Psoas muscle (tissue), 7 donors: ENCODE measurements at regions not wholly inside any gene's neighbourhood (a gene's known extent, or its start where the extent isn't known, plus 50 kb on each side); places are given as distances from the start of the nearest gene placed in this dataset.
"Not testable (repeated sequence)": the region's sequence is repeated elsewhere in the genome, so short reads cannot be mapped to it uniquely, and the experiment has no call there.

ENCODE experiments used
- ATAC-seq, 4 donors: fragments of 200-7000 bp; cut with Tn5 transposase; one replicate each; pipeline ENCODE4 v1.9.1; 2020; ENCODE audit warnings: moderate library complexity in 3 of 4, mild to moderate bottlenecking in 2 of 4
- DNase-seq, 2 donors: peaks; one replicate each; pipeline ENCODE4 v3.0.0-alpha.2; 2020
- H3K27ac ChIP-seq: fragments of 200-600 bp; one replicate; pipeline ENCODE4 v1.8.0; 2022
- H3K27me3 ChIP-seq, 3 donors: fragments of 200-600 bp in 1 of 3; one replicate each; pipeline versions ENCODE4 v1.6.1 to v1.8.0; 2013 to 2022; ENCODE audit warnings: low read length in 2 of 3, mild to moderate bottlenecking in 2 of 3, moderate library complexity in 1 of 3; ENCODE audit not compliant: insufficient read depth in 3 of 3
- H3K36me3 ChIP-seq, 2 donors: fragments of 200-600 bp in 1 of 2; one replicate each; pipeline versions ENCODE4 v1.6.1 to v1.8.0; 2013 to 2022; ENCODE audit warnings: low read depth in 1 of 2, mild to moderate bottlenecking in 1 of 2, moderate library complexity in 1 of 2; ENCODE audit not compliant: insufficient read depth in 1 of 2
- H3K4me1 ChIP-seq: fragments of 200-600 bp; one replicate; pipeline ENCODE4 v1.8.0; 2022
- H3K4me3 ChIP-seq: fragments of 200-600 bp; one replicate; pipeline ENCODE4 v1.8.0; 2022; ENCODE audit warnings: mild to moderate bottlenecking
- H3K9me3 ChIP-seq: fragments of 200-600 bp; one replicate; pipeline ENCODE4 v1.8.0; 2022
- CTCF ChIP-seq: fragments of 200-600 bp; IDR thresholded peaks from one replicate; pipeline ENCODE4 v1.8.0; 2022; ENCODE audit warnings: antibody characterized with exemption
- WGBS, 3 donors: extraction: QIAGEN DNeasy Blood & Tissue Kit; methylation state at CpG; one replicate each; pipeline versions ENCODE4 v1.1.6 to v1.1.7; 2013; 5-methylcytosine and 5-hydroxymethylcytosine counted together
- intact Hi-C, 2 donors: fragments of 100-400 bp; cut with DNase I; formaldehyde crosslinking; loops; one replicate each; pipeline versions ENCODE4 v1.11.0 to v1.14.2; 2022
- donor health status: healthy with polysubstance abuse.
- donor health status: DM: no; HTN: no; CAD: no; lungs with moderate emphysema.
- donor health status: Bipolar disorder and iron deficiency.
- donor health status: healthy.
- donor health status: DM: yes; HTN: yes; CAD: no.
- donor health status: DM: no; HTN: no; CAD: no.
- donor health status: DM: yes; HTN: yes; CAD: no.

GRCh38 chr4:63090641-63091040 is 1318.6 kb downstream of the TECRL start:
- intact Hi-C loops: no loop called here
- no peak for TF ChIP-seq CTCF
- DNase-seq (no peak), ATAC-seq (no peak)
- Histone ChIP-seq H3K4me3 (no peak overlapping the region), H3K27ac (no peak overlapping the region), H3K9me3 (no peaks in the 10 kb centered on the region), H3K27me3 (no peaks in the 10 kb centered on the region), H3K36me3 (no peaks in the 10 kb centered on the region), H3K4me1 (no peaks in the 10 kb centered on the region)
- 90 to 94% (median 92%) methylated on average over 1 of the region's 1 CpG for WGBS, 3 donors

DNA sequence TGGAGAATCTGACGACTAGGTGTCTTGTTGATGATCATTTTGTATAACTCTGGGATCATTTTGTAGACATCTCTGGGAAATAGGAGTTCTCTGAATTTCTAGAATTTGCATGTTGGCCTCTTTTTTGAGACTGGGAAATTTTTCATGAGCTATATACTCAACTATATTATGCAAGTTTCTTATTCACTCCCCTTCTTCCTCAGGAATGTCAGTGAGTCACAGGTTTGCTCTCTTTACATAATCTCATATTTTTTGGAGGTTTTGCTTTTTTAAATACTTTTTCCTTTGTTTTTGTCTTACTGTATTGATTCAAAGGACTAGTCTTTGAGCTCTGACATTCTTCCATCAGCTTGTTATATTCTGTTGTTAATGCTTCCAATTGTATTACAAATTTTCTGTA is 1324.2 kb downstream of the TECRL start:
- H3K4me3 ChIP-seq: no peak overlapping the region
- no peaks in the 10 kb centered on the region for H3K4me1 ChIP-seq
- H3K27ac ChIP-seq: no peak overlapping the region
- WGBS, 3 donors: 82 to 92% (median 87%) methylated on average over 1 of the region's 1 CpG
- no peaks in the 10 kb centered on the region for H3K36me3 ChIP-seq
- intact Hi-C loops: no loop called here
- peaks cover 6% of the 10 kb centered on the region for H3K9me3 ChIP-seq
- DNase-seq: no peak
- no peak for TF ChIP-seq CTCF
- no peaks in the 10 kb centered on the region for H3K27me3 ChIP-seq
- no peak for ATAC-seq

DNA sequence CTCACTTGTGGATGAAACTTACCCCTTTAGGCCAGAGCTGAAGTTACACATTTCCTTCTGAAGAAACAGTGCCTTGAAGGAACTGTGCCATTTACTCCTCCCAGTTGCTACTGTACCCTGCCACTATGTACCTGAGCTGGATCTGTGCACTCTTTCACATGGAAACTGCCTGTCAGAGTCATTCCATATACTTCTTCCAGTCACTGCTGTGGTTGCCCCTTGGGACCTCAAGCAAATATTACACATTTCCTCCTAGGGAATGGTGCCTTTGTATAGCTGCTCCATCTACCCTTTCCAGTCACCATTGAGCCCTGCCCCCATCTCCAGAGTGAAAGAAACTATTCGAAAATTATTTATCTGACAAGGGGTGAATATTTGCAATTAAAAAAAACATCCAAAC is 1328.3 kb downstream of the TECRL start:
- DNase-seq (no peak), ATAC-seq (no peak)
- Histone ChIP-seq H3K36me3 (no peaks in the 10 kb centered on the region), H3K27ac (no peak overlapping the region), H3K4me3 (no peak overlapping the region), H3K9me3 (peaks cover 6% of the 10 kb centered on the region), H3K27me3 (no peaks in the 10 kb centered on the region), H3K4me1 (no peaks in the 10 kb centered on the region)
- WGBS, 3 donors: 45 to 54% (median 53%) methylated on average over 1 of the region's 1 CpG
- intact Hi-C loops: no loop called here
- TF ChIP-seq CTCF: no peak

DNA sequence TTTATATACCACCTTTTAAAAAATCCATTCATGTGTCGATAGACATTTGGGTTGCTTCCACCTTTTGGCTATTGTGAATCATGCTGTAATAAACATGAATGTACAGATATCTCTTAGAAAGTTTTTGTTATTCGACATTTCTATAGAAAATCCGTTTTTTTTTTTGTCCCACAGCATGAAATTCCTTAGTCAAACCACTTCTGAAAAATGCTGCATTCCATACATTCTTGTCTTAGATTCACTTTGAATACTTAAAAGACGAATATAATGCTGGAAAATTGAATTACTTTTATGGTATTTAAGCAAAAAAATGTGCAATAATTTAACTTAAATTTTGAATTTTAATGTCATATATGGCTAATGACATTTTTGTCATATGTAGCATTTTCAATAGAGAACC is 1345.5 kb downstream of the TECRL start:
- ATAC-seq: no peak
- Histone ChIP-seq H3K4me3 (no peak overlapping the region), H3K27ac (no peak overlapping the region), H3K9me3 (no peaks in the 10 kb centered on the region), H3K27me3 (no peaks in the 10 kb centered on the region), H3K36me3 (no peaks in the 10 kb centered on the region), H3K4me1 (no peaks in the 10 kb centered on the region)
- intact Hi-C loops: no loop called here
- no peak for TF ChIP-seq CTCF
- WGBS, 3 donors: 51 to 56% (median 52%) methylated on average over 4 of the region's 4 CpGs
- DNase-seq: no peak

- H3K27ac ChIP-seq, intact Hi-C loops, H3K27me3 ChIP-seq, H3K9me3 ChIP-seq, DNase-seq, H3K4me1 ChIP-seq, H3K4me3 ChIP-seq, H3K36me3 ChIP-seq, ATAC-seq: not testable (repeated sequence)
- 56 to 78% (median 73%) methylated on average over 3 of the region's 3 CpGs for WGBS, 3 donors
Measured at GRCh38 chr4:63062891-63063290, 1346.4 kb downstream of the TECRL start.
